ENCODE measurements at regions not wholly inside any gene's neighbourhood (a gene's known extent, or its start where the extent isn't known, plus 50 kb on each side); places are given as distances from the start of the nearest gene placed in this dataset.

- no peak overlapping the region for H3K27ac Mint-ChIP-seq (ENCODE audit: unreplicated experiment)
- intact Hi-C loops (cut with micrococcal nuclease; ENCODE audit: unreplicated experiment): no loop called here
- CTCF ChIA-PET: no interaction called here
Observed at GRCh38 chr1:103309786-103310185, 201.5 kb upstream of the COL11A1 start.

GRCh38 chr1:103307751-103308150 is 199.4 kb upstream of the COL11A1 start:
- Mint-ChIP-seq H3K9me3 (ENCODE audit: low read depth, unreplicated experiment) (no peaks in the 10 kb centered on the region), H3K27ac (ENCODE audit: unreplicated experiment) (no peak overlapping the region), H3K36me3 (ENCODE audit: insufficient read depth, unreplicated experiment) (no peaks in the 10 kb centered on the region), H3K4me3 (ENCODE audit: low read depth, unreplicated experiment) (no peak overlapping the region), H3K4me1 (ENCODE audit: low read depth, unreplicated experiment) (no peaks in the 10 kb centered on the region), H3K27me3 (ENCODE audit: unreplicated experiment) (no peaks in the 10 kb centered on the region)
- TF ChIP-seq CTCF (IDR thresholded peaks at IDR 0.05; ENCODE audit: unreplicated experiment): no peak
- intact Hi-C loops (cut with micrococcal nuclease; ENCODE audit: unreplicated experiment): no loop called here
- no TSS peak for BruUV-seq (replicated peaks)
- DNase-seq: no peak
- CTCF ChIA-PET: no interaction called here

More at GRCh38 chr1:103309786-103310185, 201.5 kb upstream of the COL11A1 start:
- no peaks in the 10 kb centered on the region for H3K27me3 Mint-ChIP-seq (ENCODE audit: unreplicated experiment)
- no TSS peak for BruUV-seq (replicated peaks)
- no peak for TF ChIP-seq CTCF (IDR thresholded peaks at IDR 0.05; ENCODE audit: unreplicated experiment)
- H3K9me3 Mint-ChIP-seq (ENCODE audit: low read depth, unreplicated experiment): peaks cover 3% of the 10 kb centered on the region
- H3K4me1 Mint-ChIP-seq (ENCODE audit: low read depth, unreplicated experiment): no peaks in the 10 kb centered on the region
- no peaks in the 10 kb centered on the region for H3K36me3 Mint-ChIP-seq (ENCODE audit: insufficient read depth, unreplicated experiment)
- no peak for DNase-seq
- no peak overlapping the region for H3K4me3 Mint-ChIP-seq (ENCODE audit: low read depth, unreplicated experiment)

- no peaks in the 10 kb centered on the region for H3K27me3 Mint-ChIP-seq (ENCODE audit: unreplicated experiment)
- intact Hi-C loops (cut with micrococcal nuclease; ENCODE audit: unreplicated experiment): no loop called here
- H3K27ac Mint-ChIP-seq (ENCODE audit: unreplicated experiment): no peak overlapping the region
- H3K9me3 Mint-ChIP-seq (ENCODE audit: low read depth, unreplicated experiment): peaks cover 5% of the 10 kb centered on the region
- no peak for TF ChIP-seq CTCF (IDR thresholded peaks at IDR 0.05; ENCODE audit: unreplicated experiment)
- no TSS peak for BruUV-seq (replicated peaks)
- H3K4me3 Mint-ChIP-seq (ENCODE audit: low read depth, unreplicated experiment): no peak overlapping the region
- no peaks in the 10 kb centered on the region for H3K36me3 Mint-ChIP-seq (ENCODE audit: insufficient read depth, unreplicated experiment)
- DNase-seq: no peak
- no peaks in the 10 kb centered on the region for H3K4me1 Mint-ChIP-seq (ENCODE audit: low read depth, unreplicated experiment)
- CTCF ChIA-PET: no interaction called here
Observed at GRCh38 chr1:103283841-103284669, 175.7 kb upstream of the COL11A1 start.

GRCh38 chr1:103283371-103283770 is 175.0 kb upstream of the COL11A1 start:
- Mint-ChIP-seq H3K4me3 (ENCODE audit: low read depth, unreplicated experiment) (no peak overlapping the region), H3K27ac (ENCODE audit: unreplicated experiment) (no peak overlapping the region), H3K36me3 (ENCODE audit: insufficient read depth, unreplicated experiment) (no peaks in the 10 kb centered on the region), H3K27me3 (ENCODE audit: unreplicated experiment) (no peaks in the 10 kb centered on the region), H3K9me3 (ENCODE audit: low read depth, unreplicated experiment) (peaks cover 5% of the 10 kb centered on the region), H3K4me1 (ENCODE audit: low read depth, unreplicated experiment) (no peaks in the 10 kb centered on the region)
- DNase-seq: no peak
- intact Hi-C loops (cut with micrococcal nuclease; ENCODE audit: unreplicated experiment): no loop called here
- no peak for TF ChIP-seq CTCF (IDR thresholded peaks at IDR 0.05; ENCODE audit: unreplicated experiment)
- no TSS peak for BruUV-seq (replicated peaks)
- CTCF ChIA-PET: no interaction called here
